ENCODE measurements at regions not wholly inside any gene's neighbourhood (a gene's known extent, or its start where the extent isn't known, plus 50 kb on each side); places are given as distances from the start of the nearest gene placed in this dataset.

GRCh38 chr11:44675906-44676305 is 50.9 kb upstream of the TSPAN18 start:
- no peak for TF ChIP-seq CTCF (IDR thresholded peaks at IDR 0.05; ENCODE audit: insufficient read depth, low read length)
- TF ChIP-seq POLR2AphosphoS5 (IDR thresholded peaks at IDR 0.05; ENCODE audit: low read depth), result no peak
- no peak for TF ChIP-seq GABPA (IDR thresholded peaks at IDR 0.05; ENCODE audit: low read depth)
- TF ChIP-seq SPI1 (IDR thresholded peaks at IDR 0.05; ENCODE audit: borderline replicate concordance, low read depth), result no peak
